ENCODE measurements at regions not wholly inside any gene's neighbourhood (a gene's known extent, or its start where the extent isn't known, plus 50 kb on each side); places are given as distances from the start of the nearest gene placed in this dataset.

DNA sequence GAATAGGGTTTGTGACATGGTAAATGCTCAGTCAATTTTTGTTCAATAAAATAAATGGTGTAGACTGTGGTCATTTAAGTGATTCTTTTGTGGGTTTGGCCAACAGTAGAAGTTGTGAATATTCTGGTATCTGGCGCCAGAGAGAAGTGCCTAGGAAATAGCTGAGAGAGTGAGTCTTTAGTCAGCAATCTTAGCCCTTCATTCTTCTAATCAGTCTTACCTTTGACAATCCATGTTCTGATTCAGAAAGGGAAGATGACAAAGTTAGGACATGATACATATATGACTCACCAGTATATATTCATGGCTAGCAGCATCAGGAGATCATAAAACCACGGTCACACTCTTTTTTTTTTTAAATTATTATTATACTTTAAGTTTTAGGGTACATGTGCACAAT is 141.8 kb upstream of the PCDH18 start:
- no peak for DNase-seq (ENCODE audit: low spot score)

DNA sequence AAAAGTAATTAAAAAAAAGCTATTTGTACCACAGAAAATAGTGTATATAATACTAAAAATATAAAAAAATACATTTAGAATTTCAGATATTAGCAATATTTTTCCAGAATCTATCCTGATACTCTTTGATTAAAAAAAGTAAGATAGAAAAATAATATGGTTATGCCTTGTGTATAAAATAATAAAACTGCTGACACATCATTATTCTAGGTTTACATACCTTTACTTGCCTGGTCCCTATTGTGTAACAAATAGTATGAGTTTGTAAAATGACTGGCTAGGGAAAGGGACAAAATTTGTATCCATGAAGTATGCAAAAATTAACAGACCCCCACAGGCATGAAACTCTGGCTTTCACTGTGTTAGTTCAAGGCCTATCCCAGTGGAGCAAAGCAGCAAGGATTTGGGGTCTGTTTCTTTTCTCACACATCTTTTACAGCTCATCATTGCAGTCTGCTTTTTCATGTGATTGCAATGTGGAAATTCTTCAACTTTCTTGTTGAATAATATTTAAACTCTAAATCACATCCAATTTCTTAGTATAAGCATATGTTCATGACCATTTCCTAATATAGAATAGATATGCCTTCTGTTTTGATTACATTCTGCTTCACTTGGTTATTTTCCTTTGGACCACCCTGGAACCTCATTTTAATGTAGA is 136.7 kb upstream of the PCDH18 start:
- DNase-seq (ENCODE audit: low spot score) = no peak

DNA sequence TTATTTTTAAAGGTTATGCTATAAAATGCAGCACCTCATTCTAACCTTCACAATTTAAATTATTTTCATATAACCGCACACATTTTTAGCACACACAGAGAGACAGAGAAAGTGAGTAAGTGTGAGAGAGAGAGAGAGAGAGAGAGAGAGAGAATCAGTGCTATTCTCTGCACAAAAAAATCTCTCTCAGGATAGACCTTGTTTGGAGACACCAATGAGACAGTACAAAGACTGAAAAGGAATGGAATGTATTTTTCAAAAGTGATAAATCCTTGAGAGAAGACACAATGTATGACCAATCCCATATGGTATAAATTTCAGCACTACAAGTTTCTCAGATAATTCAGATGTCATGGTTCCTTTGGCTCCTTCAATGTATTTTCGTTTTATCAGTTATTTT is 132.1 kb upstream of the PCDH18 start:
- no peak for DNase-seq (ENCODE audit: low spot score)

GRCh38 chr4:137664046-137664387 is 131.7 kb upstream of the PCDH18 start:
- no peak for DNase-seq (ENCODE audit: low spot score)

- no peak for DNase-seq (ENCODE audit: low spot score)
Observed at GRCh38 chr4:137663251-137664045, 131.2 kb upstream of the PCDH18 start.

DNA sequence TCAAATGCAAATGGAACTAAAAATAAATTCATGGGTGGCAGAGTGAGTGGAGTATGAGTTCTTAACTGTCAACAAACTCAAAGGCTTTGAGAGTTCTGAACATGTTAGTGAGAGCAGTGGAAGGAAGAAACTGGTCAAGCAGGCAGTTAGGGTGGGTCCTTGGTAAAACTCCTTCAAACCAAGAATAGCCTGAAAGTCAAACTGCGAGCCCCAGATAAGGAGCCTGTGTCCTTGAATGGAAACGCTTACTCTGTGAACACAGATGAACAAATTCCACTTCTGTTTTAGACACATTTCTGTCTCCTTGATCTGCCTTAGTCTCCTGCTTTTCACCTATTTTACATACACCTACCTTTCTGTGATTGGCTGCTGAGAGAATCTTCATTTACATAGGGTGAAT is 129.4 kb upstream of the PCDH18 start:
- no peak for DNase-seq (ENCODE audit: low spot score)

DNA sequence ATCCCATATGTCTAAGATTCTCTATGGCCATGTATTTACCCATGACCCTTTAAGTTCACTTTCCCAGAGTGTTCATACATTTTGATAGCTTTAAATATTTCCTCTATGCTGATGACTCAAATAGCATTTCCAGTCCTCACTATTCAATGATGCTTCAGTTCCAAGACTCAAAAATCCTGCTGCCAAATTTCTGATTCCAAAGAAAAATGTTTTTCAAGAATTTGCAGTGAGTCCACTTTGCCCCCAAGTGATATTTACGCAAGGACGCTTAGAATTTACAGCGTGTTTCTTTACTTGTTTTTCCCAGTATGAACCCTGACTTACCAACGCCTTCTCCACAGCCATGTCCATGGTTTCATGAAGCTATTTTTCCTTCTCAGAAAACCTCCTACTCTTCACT is 127.9 kb upstream of the PCDH18 start:
- no peak for DNase-seq (ENCODE audit: low spot score)

DNA sequence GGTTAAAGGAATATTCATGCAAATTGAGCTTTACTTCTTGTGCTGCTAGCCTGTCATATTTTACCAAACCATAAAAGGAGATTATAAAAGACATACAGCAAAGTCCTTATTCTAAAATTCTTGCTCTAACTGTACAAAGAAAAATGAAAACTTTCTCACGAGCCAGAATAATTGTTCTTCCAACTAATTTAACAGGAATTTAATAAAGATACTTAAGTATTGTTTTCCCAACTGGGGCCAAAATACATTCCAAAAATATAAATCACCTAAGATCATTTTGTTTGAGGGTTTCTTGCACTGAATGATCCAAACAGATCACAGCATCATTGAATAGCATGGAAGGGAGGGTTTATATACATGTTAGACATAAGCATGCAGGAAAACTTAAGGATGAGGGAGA is 127.1 kb upstream of the PCDH18 start:
- DNase-seq (ENCODE audit: low spot score) = no peak

DNA sequence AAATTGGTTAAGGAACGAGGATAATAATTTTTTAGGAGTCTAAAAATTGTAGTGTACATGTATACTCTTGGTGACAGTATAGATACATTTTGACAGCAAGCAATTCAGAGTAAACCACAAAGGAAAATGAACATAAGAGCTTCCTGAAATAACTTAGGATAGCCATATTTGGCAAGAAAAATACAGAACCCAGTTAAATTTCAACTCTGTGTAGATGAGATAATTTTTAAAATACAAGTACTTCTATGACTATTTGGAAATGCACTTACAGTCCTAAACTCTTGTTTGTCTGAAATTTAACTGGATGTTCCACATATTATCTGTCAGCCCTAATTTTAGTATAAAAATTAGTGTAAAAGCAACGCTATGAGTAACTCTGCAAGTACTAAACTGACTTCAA is 124.4 kb upstream of the PCDH18 start:
- no peak for DNase-seq (ENCODE audit: low spot score)

GRCh38 chr4:137655302-137655701 is 123.0 kb upstream of the PCDH18 start:
- no peak for DNase-seq (ENCODE audit: low spot score)

DNA sequence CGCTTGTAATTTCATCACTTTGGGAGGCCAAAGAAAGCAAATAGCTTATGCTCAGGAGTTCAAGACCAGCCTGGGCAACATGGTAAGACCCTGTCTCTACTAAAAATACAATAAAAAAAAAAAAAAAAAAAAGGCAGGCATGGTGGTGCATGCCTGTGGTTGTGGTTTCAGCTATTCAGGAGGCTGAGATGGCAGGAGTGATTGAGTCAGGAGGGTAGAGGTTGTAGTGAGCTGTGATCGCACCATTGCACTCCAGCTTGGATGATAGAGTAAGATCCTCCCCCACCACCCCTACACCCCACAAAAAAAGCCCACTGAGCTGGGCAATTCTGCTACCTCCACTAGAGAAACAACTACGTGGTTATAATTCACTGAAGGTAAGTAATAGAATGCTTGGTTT is 118.8 kb upstream of the PCDH18 start:
- DNase-seq (ENCODE audit: low spot score) = no peak

- DNase-seq (ENCODE audit: low spot score) = no peak
Observed at GRCh38 chr4:137649711-137650450, 117.6 kb upstream of the PCDH18 start.

DNA sequence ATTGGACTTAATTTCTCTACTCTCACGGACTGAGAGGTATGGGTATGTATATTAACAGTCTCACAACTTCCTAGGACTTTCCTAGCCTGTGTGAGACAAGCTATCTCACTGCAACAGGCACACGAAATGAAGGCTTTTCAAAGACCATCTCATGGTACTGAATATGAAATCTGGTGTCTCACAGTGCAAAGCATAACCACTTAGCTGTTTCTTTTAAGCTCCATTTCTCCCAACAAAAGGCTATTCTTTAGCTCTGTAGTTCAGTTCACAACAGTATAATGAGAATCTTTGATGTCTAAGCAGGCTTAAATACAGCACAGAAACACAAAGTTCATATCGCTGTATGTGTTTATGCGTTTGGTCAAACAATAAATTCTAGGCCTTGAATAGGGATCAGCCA is 116.2 kb upstream of the PCDH18 start:
- DNase-seq (ENCODE audit: low spot score) = no peak

- no peak for DNase-seq (ENCODE audit: low spot score)
Observed at GRCh38 chr4:137647375-137647774, 115.1 kb upstream of the PCDH18 start.

DNA sequence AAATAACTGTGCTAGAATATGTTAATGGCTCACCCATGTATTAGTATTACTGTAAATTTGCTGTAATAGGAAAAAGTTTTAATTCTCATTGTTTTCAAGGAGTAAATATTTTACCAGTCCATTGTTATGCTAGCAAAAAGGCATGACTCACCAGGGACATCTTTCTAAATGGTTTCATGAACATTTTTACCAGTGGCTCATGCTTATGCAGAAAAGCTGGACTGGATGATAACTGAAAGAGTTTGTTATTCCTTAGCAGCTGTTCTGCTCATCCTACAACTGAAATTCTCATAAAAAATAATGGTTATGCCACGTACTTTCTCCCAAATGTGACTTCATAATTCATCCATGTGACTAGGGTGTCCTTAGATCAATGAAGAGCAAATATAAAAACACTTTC is 111.9 kb upstream of the PCDH18 start:
- no peak for DNase-seq (ENCODE audit: low spot score)

GRCh38 chr4:137641544-137641943 is 109.2 kb upstream of the PCDH18 start:
- no peak for DNase-seq (ENCODE audit: low spot score)

DNA sequence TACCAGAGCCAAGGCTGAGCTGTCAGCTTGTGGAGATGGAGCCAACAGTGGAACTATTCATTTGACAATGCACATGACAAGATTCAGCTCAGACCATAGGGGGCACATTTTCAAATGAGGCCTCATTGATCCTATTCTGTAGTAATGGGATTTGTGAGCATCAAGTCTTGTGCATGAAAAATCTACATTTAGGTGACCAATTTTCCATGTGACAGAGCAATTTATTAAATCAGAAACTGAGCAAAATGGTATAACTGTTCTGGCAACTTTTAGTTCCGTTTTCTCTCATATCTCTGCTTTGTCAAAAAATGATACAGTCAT is 108.5 kb upstream of the PCDH18 start:
- DNase-seq (ENCODE audit: low spot score) = no peak

DNA sequence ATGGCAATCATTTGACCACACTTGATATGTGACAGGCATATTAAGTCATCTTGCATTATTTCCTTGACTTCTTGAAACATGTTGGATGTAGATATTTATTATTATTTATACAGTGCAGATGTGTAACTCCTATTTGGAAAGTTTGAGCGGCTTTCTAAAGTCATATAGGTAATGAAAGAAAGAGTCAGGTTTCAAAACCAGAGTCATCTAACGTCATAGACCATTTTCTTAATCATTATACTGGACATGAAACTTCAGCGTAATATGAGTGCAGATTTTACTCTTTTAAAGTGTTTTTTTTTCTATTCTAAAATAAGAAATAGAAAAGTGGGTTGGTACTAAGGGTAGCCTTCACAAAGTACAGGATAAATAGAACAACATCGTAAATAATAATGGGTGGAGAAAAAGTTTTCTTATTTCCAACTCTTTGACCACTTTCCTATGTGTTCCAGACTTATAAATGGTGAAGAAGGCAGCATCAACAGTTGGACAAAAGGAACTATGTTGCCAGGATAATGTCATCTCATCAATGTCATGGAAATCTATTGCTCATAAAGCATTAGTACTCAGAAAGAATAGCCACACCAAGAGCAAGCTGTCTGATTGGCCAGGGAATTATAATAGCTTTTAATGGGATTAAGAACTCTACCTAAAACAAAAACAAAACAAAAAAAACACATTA is 108.0 kb upstream of the PCDH18 start:
- no peak for DNase-seq (ENCODE audit: low spot score)

DNA sequence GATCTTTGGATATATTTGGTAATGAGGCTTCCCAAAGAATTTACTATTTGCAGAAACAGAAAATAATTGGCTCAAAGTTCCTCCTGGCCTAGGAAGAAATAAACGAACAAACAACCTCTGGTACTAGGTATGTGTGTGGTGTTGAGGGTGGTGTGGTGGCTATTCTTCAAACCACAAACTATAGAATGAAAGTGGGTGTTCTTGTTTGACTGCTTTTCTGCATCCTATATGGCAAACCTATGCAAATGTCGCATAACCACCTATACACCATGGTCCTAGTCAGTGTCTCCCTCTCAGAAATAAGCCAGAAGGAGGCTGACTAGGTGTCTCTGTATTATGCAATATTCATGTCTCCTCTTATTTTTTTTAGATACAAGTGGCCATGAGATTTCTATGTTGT is 106.6 kb upstream of the PCDH18 start:
- DNase-seq (ENCODE audit: low spot score) = no peak

GRCh38 chr4:137635601-137636000 is 103.3 kb upstream of the PCDH18 start:
- no peak for DNase-seq (ENCODE audit: low spot score)

GRCh38 chr4:137635108-137635507 is 102.8 kb upstream of the PCDH18 start:
- no peak for DNase-seq (ENCODE audit: low spot score)

GRCh38 chr4:137632842-137633241 is 100.5 kb upstream of the PCDH18 start:
- no peak for DNase-seq (ENCODE audit: low spot score)

GRCh38 chr4:137631605-137632004 is 99.3 kb upstream of the PCDH18 start:
- DNase-seq (ENCODE audit: low spot score) = no peak
